ENCODE measurements at regions not wholly inside any gene's neighbourhood (a gene's known extent, or its start where the extent isn't known, plus 50 kb on each side); places are given as distances from the start of the nearest gene placed in this dataset.
A peak's percentile ranks its signal among the peaks of the same experiment; 100 is the strongest.

GRCh38 chr20:10954137-10954840, 280.5 kb upstream of the JAG1 start:
- no peak for DNase-seq (ENCODE audit: low spot score)

- no peak for DNase-seq (ENCODE audit: low spot score)
Observed at GRCh38 chr20:10954908-10955580, 281.2 kb upstream of the JAG1 start.

GRCh38 chr20:10958279-10958678, 284.5 kb upstream of the JAG1 start:
- no peak for DNase-seq (ENCODE audit: low spot score)

GRCh38 chr20:10960416-10960815, 286.6 kb upstream of the JAG1 start:
- DNase-seq (ENCODE audit: low spot score), result no peak

GRCh38 chr20:10961651-10962288, 288.0 kb upstream of the JAG1 start:
- DNase-seq (ENCODE audit: low spot score), result no peak

- DNase-seq (ENCODE audit: low spot score), result no peak
Observed at GRCh38 chr20:10962937-10963336, 289.1 kb upstream of the JAG1 start.

GRCh38 chr20:10963717-10964266, 290.0 kb upstream of the JAG1 start:
- DNase-seq (ENCODE audit: low spot score), result no peak

GRCh38 chr20:10965936-10966470, 292.2 kb upstream of the JAG1 start:
- DNase-seq (ENCODE audit: low spot score), result no peak

GRCh38 chr20:10970109-10970508, 296.3 kb upstream of the JAG1 start:
- DNase-seq (ENCODE audit: low spot score), result no peak

- DNase-seq (ENCODE audit: low spot score), result no peak
Observed at GRCh38 chr20:10971096-10971495, 297.3 kb upstream of the JAG1 start.

GRCh38 chr20:10972219-10972860, 298.5 kb upstream of the JAG1 start:
- no peak for DNase-seq (ENCODE audit: low spot score)

GRCh38 chr20:10976051-10976450, 302.3 kb upstream of the JAG1 start:
- no peak for DNase-seq (ENCODE audit: low spot score)

- DNase-seq (ENCODE audit: low spot score), result no peak
Observed at GRCh38 chr20:10978019-10978702, 304.4 kb upstream of the JAG1 start.

- DNase-seq (ENCODE audit: low spot score), result no peak
Observed at GRCh38 chr20:10978713-10979112, 304.9 kb upstream of the JAG1 start.

- peak; percentile 37 for DNase-seq (ENCODE audit: low spot score)
Observed at GRCh38 chr20:10982692-10983091, 308.9 kb upstream of the JAG1 start.

- no peak for DNase-seq (ENCODE audit: low spot score)
Observed at GRCh38 chr20:10984294-10984693, 310.5 kb upstream of the JAG1 start.

- no peak for DNase-seq (ENCODE audit: low spot score)
Observed at GRCh38 chr20:10984913-10985312, 311.1 kb upstream of the JAG1 start.

GRCh38 chr20:10985536-10985935, 311.7 kb upstream of the JAG1 start:
- peak; percentile 15 for DNase-seq (ENCODE audit: low spot score)

- DNase-seq (ENCODE audit: low spot score), result no peak
Observed at GRCh38 chr20:10986586-10986985, 312.8 kb upstream of the JAG1 start.

- no peak for DNase-seq (ENCODE audit: low spot score)
Observed at GRCh38 chr20:10987651-10988383, 314.0 kb upstream of the JAG1 start.
